Muscle of leg (tissue), 3 donors: ENCODE measurements at regions not wholly inside any gene's neighbourhood (a gene's known extent, or its start where the extent isn't known, plus 50 kb on each side); places are given as distances from the start of the nearest gene placed in this dataset.

Experiments
- DNase-seq: peaks from one replicate; pipeline ENCODE4 v3.0.0; 2013
- H3K27ac ChIP-seq: one replicate; pipeline ENCODE4 v1.5.1; 2013; ENCODE audit warnings: mild to moderate bottlenecking, low read length, control low read depth
- H3K27me3 ChIP-seq: one replicate; pipeline ENCODE4 v1.6.1; 2013; ENCODE audit warnings: low read length; ENCODE audit not compliant: control insufficient read depth, insufficient read depth
- H3K36me3 ChIP-seq: one replicate; pipeline ENCODE4 v1.6.1; 2013; ENCODE audit warnings: low read length; ENCODE audit not compliant: control insufficient read depth, insufficient read depth
- H3K4me1 ChIP-seq: one replicate; pipeline ENCODE4 v1.6.1; 2013; ENCODE audit warnings: low read length; ENCODE audit not compliant: control insufficient read depth, insufficient read depth
- H3K4me3 ChIP-seq: one replicate; pipeline ENCODE4 v1.5.1; 2013; ENCODE audit warnings: low read length, control low read depth
- H3K9me3 ChIP-seq: replicated peaks from 2 replicates; pipeline ENCODE4 v1.6.1; 2013; ENCODE audit warnings: low read depth, low read length; ENCODE audit not compliant: control insufficient read depth
- WGBS: methylation state at CpG from one replicate; pipeline ENCODE4 v1.1.5; 2013; ENCODE audit warnings: missing lambda C conversion rate; ENCODE audit not compliant: insufficient coverage; 5-methylcytosine and 5-hydroxymethylcytosine counted together

GRCh38 chr6:156538875-156539660, 238.1 kb upstream of the ARID1B start:
- 60% methylated on average over 8 of the region's 16 CpGs for WGBS

GRCh38 chr6:156534594-156534993, 242.6 kb upstream of the ARID1B start:
- DNase-seq: no peak
- Histone ChIP-seq H3K9me3 (no peaks in the 10 kb centered on the region), H3K4me3 (no peak overlapping the region), H3K27ac (no peak overlapping the region), H3K27me3 (peaks cover 2% of the 10 kb centered on the region), H3K4me1 (no peaks in the 10 kb centered on the region), H3K36me3 (no peaks in the 10 kb centered on the region)
- WGBS: no CpG with 5 or more reads among the region's 3 CpGs

More at GRCh38 chr6:156538875-156539660, 238.1 kb upstream of the ARID1B start:
- H3K27me3 ChIP-seq: peaks cover 2% of the 10 kb centered on the region
- H3K27ac ChIP-seq: no peak overlapping the region
- no peaks in the 10 kb centered on the region for H3K9me3 ChIP-seq
- no peak for DNase-seq
- no peak overlapping the region for H3K4me3 ChIP-seq
- no peaks in the 10 kb centered on the region for H3K36me3 ChIP-seq
- H3K4me1 ChIP-seq: no peaks in the 10 kb centered on the region

DNA sequence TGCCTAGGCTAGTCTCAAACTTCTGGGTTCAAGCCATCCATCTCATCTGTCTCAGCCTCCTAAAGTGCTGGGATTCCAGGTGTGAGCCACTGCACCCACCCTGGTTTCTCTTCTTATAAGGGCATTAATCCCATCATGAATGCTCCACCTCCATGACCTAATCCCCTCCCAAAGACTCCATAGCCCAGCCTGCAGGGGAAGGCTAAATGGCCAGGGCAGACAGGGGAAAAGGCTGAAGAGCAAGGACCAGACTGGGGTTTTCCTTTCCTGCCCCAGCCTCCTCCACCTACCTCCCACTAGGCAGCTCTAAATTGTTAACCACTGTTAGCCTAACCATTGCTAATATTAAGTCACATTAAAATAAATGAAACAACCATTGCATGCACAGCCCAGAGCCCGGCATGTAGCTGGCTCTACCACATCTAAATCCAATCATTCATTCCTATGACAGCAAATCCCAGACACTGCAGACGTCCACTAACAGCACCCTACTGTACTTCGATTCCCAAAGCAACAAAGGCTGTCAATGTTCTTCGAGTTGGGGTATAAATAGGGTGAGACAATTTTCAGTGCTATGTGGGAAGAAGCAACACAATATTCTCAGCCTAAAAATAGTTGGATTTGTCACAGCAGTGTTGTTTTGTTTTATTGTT, 243.2 kb upstream of the ARID1B start:
- no CpG with 5 or more reads among the region's 4 CpGs for WGBS
- Histone ChIP-seq H3K4me1 (no peaks in the 10 kb centered on the region), H3K4me3 (no peak overlapping the region), H3K27me3 (peaks cover 2% of the 10 kb centered on the region), H3K9me3 (no peaks in the 10 kb centered on the region), H3K27ac (no peak overlapping the region), H3K36me3 (no peaks in the 10 kb centered on the region)
- no peak for DNase-seq

DNA sequence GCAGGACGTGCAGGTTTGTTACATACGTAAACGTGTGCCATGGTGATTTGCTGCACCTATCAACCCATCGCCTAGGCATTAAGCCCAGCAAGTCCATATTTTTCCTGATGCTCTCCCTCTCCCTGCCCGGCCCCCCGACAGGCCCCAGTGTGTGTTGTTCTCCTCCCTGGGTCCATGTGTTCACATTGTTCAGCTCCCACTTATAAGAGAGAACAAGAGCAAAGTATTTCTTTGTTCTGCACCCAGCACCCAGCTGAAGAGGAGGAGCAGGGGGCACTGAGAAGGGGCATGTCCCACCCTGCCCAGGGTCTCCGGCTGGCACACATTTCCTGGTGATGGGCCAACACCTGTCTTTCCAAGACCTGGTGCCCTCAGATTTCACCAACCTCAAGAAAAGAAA, 251.1 kb upstream of the ARID1B start:
- H3K9me3 ChIP-seq: no peaks in the 10 kb centered on the region
- H3K27ac ChIP-seq: no peak overlapping the region
- no peak overlapping the region for H3K4me3 ChIP-seq
- no peaks in the 10 kb centered on the region for H3K27me3 ChIP-seq
- WGBS: 64% methylated on average over 6 of the region's 7 CpGs
- H3K4me1 ChIP-seq: no peaks in the 10 kb centered on the region
- H3K36me3 ChIP-seq: no peaks in the 10 kb centered on the region
- DNase-seq: no peak

- Histone ChIP-seq H3K27me3 (no peaks in the 10 kb centered on the region), H3K9me3 (no peaks in the 10 kb centered on the region), H3K36me3 (no peaks in the 10 kb centered on the region), H3K4me1 (no peaks in the 10 kb centered on the region), H3K4me3 (no peak overlapping the region), H3K27ac (no peak overlapping the region)
- no peak for DNase-seq
- WGBS: no CpG with 5 or more reads among the region's 6 CpGs
These were observed 251.6 kb upstream of the ARID1B start for GRCh38 chr6:156525541-156525940.

DNA sequence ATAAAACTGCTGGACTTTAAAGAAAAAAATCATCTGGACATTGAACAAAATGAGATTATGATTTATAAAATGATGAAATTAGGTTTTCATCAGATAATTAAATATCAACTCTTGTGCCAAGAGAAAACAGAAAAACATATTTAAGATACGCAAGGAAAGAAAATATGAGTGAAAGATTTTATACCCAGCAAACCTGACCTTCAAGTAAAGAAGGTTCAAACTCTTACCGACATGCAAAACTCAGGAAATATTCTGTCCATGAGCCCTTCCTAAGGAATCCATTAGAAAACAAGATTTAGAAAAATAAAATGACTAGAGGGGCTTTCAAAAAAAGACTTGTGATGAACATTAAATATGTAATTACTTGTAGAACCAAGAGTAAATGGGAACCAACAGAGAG, 257.2 kb upstream of the ARID1B start:
- H3K4me3 ChIP-seq: no peak overlapping the region
- no peak for DNase-seq
- no peaks in the 10 kb centered on the region for H3K9me3 ChIP-seq
- H3K4me1 ChIP-seq: no peaks in the 10 kb centered on the region
- H3K27ac ChIP-seq: no peak overlapping the region
- no peaks in the 10 kb centered on the region for H3K36me3 ChIP-seq
- H3K27me3 ChIP-seq: no peaks in the 10 kb centered on the region
- no CpG with 5 or more reads among the region's 2 CpGs for WGBS

- DNase-seq: no peak
- Histone ChIP-seq H3K4me3 (no peak overlapping the region), H3K27me3 (no peaks in the 10 kb centered on the region), H3K9me3 (no peaks in the 10 kb centered on the region), H3K36me3 (no peaks in the 10 kb centered on the region), H3K4me1 (no peaks in the 10 kb centered on the region), H3K27ac (no peak overlapping the region)
- WGBS: 73% methylated on average over 2 of the region's 6 CpGs
These were observed 260.1 kb upstream of the ARID1B start for GRCh38 chr6:156517088-156517487.

DNA sequence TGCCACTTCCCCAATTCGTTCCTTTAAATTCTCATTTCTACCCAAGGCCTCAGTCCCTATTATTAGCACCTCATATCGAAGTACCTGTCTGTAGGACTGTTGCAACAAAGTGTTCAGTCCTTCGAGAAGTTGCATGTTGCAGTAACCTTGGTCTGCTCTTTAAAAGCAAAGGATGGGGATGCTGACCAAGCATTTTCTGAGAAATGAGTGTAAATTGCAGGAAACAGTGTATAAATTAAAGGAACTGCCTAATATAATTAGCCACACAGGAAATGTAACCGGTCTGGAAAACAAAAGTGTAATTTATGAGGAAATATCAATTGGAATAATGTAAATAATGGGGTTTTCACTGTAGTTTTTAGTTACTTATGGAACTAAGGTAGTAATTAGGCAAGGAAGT, 261.9 kb upstream of the ARID1B start:
- no peak for DNase-seq
- WGBS: 74% methylated on average over 2 of the region's 4 CpGs
- no peaks in the 10 kb centered on the region for H3K27me3 ChIP-seq

GRCh38 chr6:156513504-156513903, 263.7 kb upstream of the ARID1B start:
- no peak for DNase-seq
- Histone ChIP-seq H3K4me3 (no peak overlapping the region), H3K36me3 (no peaks in the 10 kb centered on the region), H3K27ac (no peak overlapping the region), H3K4me1 (no peaks in the 10 kb centered on the region), H3K27me3 (no peaks in the 10 kb centered on the region), H3K9me3 (no peaks in the 10 kb centered on the region)
- no CpG with 5 or more reads among the region's 2 CpGs for WGBS

More for the DNA sequence above, 261.9 kb upstream of the ARID1B start:
- H3K9me3 ChIP-seq: no peaks in the 10 kb centered on the region
- H3K4me3 ChIP-seq: no peak overlapping the region
- H3K4me1 ChIP-seq: no peaks in the 10 kb centered on the region
- no peaks in the 10 kb centered on the region for H3K36me3 ChIP-seq
- no peak overlapping the region for H3K27ac ChIP-seq

- Histone ChIP-seq H3K27me3 (no peaks in the 10 kb centered on the region), H3K4me3 (no peak overlapping the region), H3K36me3 (no peaks in the 10 kb centered on the region)
These were observed 265.6 kb upstream of the ARID1B start for GRCh38 chr6:156511570-156511969.

More at GRCh38 chr6:156511570-156511969, 265.6 kb upstream of the ARID1B start:
- Histone ChIP-seq H3K4me1 (no peaks in the 10 kb centered on the region), H3K27ac (no peak overlapping the region), H3K9me3 (no peaks in the 10 kb centered on the region)
- DNase-seq: no peak
